DND-41 (cell line): ENCODE measurements at regions not wholly inside any gene's neighbourhood (a gene's known extent, or its start where the extent isn't known, plus 50 kb on each side); places are given as distances from the start of the nearest gene placed in this dataset.

Experiments
- CTCF ChIP-seq: IDR thresholded peaks from 2 replicates; pipeline ENCODE4 v1.5.1; 2012; ENCODE audit warnings: borderline replicate concordance, low read length, moderate library complexity, mild to moderate bottlenecking; ENCODE audit not compliant: poor library complexity, severe bottlenecking; ENCODE audit errors: extremely low read depth
- EZH2 ChIP-seq: IDR thresholded peaks from 3 replicates; pipeline ENCODE4 v1.6.1; 2012; ENCODE audit warnings: borderline replicate concordance, low read depth, mild to moderate bottlenecking, moderate library complexity, low read length, inconsistent platforms; ENCODE audit not compliant: severe bottlenecking

GRCh38 chr6:164628302-164628931 lies 681.0 kb downstream of the C6orf118 start:
- no peak for TF ChIP-seq CTCF
- no peak for TF ChIP-seq EZH2
